Transverse colon (tissue), 4 donors: ENCODE measurements at regions not wholly inside any gene's neighbourhood (a gene's known extent, or its start where the extent isn't known, plus 50 kb on each side); places are given as distances from the start of the nearest gene placed in this dataset.

Source experiments
- DNase-seq: peaks from one replicate; pipeline ENCODE4 v3.0.0-alpha.2; 2019
- H3K27ac ChIP-seq, 4 donors: fragments of 200-600 bp; sonication (generic); 2 replicates each; pipeline ENCODE4 v1.5.1; 2016 to 2018; ENCODE audit warnings: inconsistent platforms in 4 of 4
- H3K27me3 ChIP-seq: fragments of 200-600 bp; sonication (generic); 2 replicates; pipeline ENCODE4 v1.5.1; 2017; ENCODE audit warnings: inconsistent platforms
- H3K36me3 ChIP-seq, 4 donors: fragments of 200-600 bp; sonication (generic); 2 replicates each; pipeline ENCODE4 v1.5.1; 2017 to 2019; ENCODE audit warnings: inconsistent platforms in 4 of 4
- H3K4me1 ChIP-seq, 4 donors: fragments of 200-600 bp; sonication (generic); 2 replicates each; pipeline ENCODE4 v1.5.1; 2017 to 2020; ENCODE audit warnings: inconsistent platforms in 4 of 4
- H3K4me3 ChIP-seq, 4 donors: fragments of 200-600 bp; sonication (generic); 1 replicate in 1 of 4; 2 replicates in 3 of 4; pipeline versions ENCODE4 v1.5.1 to v1.6.1; 2017 to 2019; ENCODE audit warnings: inconsistent platforms in 4 of 4
- H3K9me3 ChIP-seq, 2 donors: fragments of 200-600 bp; sonication (generic); 2 replicates each; pipeline ENCODE4 v1.5.1; 2017 to 2019; ENCODE audit warnings: inconsistent platforms in 2 of 2
- CTCF ChIP-seq, 5 experiments: fragments of 200-600 bp in 3 of 5; fragments of 450-650 bp in 2 of 5; sonication (generic) in 3 of 5; IDR thresholded peaks; 1 replicate in 2 of 5; 2 replicates in 3 of 5; pipeline ENCODE4 v1.5.1; 2016 to 2017; ENCODE audit warnings: antibody characterized with exemption in 5 of 5, inconsistent platforms in 3 of 5, mild to moderate bottlenecking in 2 of 5, moderate library complexity in 1 of 5
- EP300 ChIP-seq: sonication (generic); formaldehyde crosslinking; IDR thresholded peaks from one replicate; pipeline ENCODE4 v1.6.1; 2017; ENCODE audit warnings: antibody characterized with exemption, low read depth
- POLR2A ChIP-seq: fragments of 450-650 bp; IDR thresholded peaks from one replicate; pipeline ENCODE4 v1.6.1; 2016; ENCODE audit warnings: antibody characterized with exemption, mild to moderate bottlenecking, moderate library complexity
- POLR2AphosphoS5 ChIP-seq, 3 donors: sonication (generic); formaldehyde crosslinking; IDR thresholded peaks; one replicate each; pipeline ENCODE4 v1.6.1; 2016; ENCODE audit warnings: antibody characterized with exemption in 3 of 3
- WGBS, 2 donors: methylation state at CpG; one replicate each; pipeline ENCODE4 v1.1.5; 2018; ENCODE audit warnings: low coverage in 1 of 2; 5-methylcytosine and 5-hydroxymethylcytosine counted together
- in situ Hi-C, 4 donors: fragments of 200-750 bp; cut with MboI; loops; one replicate each; pipeline versions ENCODE4 v1.15.0 to v1.15.1; 2017; ENCODE audit warnings: low sequenced_read_pairs in 3 of 4, low pct_ligation_motif_present in 1 of 4, low pct_unique_long_range_greater_than_20kb in 1 of 4
- intact Hi-C: fragments of 100-400 bp; cut with DNase I; formaldehyde crosslinking; loops from one replicate; pipeline ENCODE4 v1.15.1; 2023; ENCODE audit warnings: low total_unique reads

- Histone ChIP-seq H3K4me3 (no peak overlapping the region), H3K4me1 (no peaks in the 10 kb centered on the region), H3K9me3 (no peaks in the 10 kb centered on the region), H3K27me3 (no peaks in the 10 kb centered on the region), H3K27ac (no peak overlapping the region), H3K36me3 (no peaks in the 10 kb centered on the region)
- WGBS, 2 donors, result 81% methylated on average over 9 of the region's 9 CpGs; no CpG with 5 or more reads in 1 of the 2 donors
- intact Hi-C loops (no loop called here), in situ Hi-C loops (no loop called here)
- no peak for DNase-seq
- TF ChIP-seq EP300 (no peak), POLR2A (no peak), POLR2AphosphoS5 (IDR thresholded peaks at IDR 0.05) (no peak), CTCF (IDR thresholded peaks at IDR 0.05) (no peak)
Measured at GRCh38 chr10:71039551-71039950, 151.2 kb upstream of the PCBD1 start.

- WGBS, 2 donors, result 51% methylated on average over 4 of the region's 4 CpGs; no CpG with 5 or more reads in 1 of the 2 donors
- in situ Hi-C loops, result no loop called here
- no peak overlapping the region for H3K4me3 ChIP-seq
Measured at GRCh38 chr10:71040343-71040742, 152.0 kb upstream of the PCBD1 start.

GRCh38 chr10:71040846-71041605, 152.7 kb upstream of the PCBD1 start:
- no peaks in the 10 kb centered on the region for H3K4me1 ChIP-seq
- 75% methylated on average over 20 of the region's 20 CpGs; no CpG with 5 or more reads in 1 of the 2 donors for WGBS, 2 donors
- H3K9me3 ChIP-seq, result no peaks in the 10 kb centered on the region
- no peak overlapping the region for H3K4me3 ChIP-seq
- no peak for TF ChIP-seq CTCF (IDR thresholded peaks at IDR 0.05)
- TF ChIP-seq EP300, result no peak
- TF ChIP-seq POLR2AphosphoS5 (IDR thresholded peaks at IDR 0.05), result no peak
- TF ChIP-seq POLR2A, result no peak
- in situ Hi-C loops, result no loop called here
- no peak for DNase-seq
- H3K27ac ChIP-seq, result no peak overlapping the region
- H3K27me3 ChIP-seq, result no peaks in the 10 kb centered on the region
- H3K36me3 ChIP-seq, result no peaks in the 10 kb centered on the region
- intact Hi-C loops, result no loop called here

More at GRCh38 chr10:71040343-71040742, 152.0 kb upstream of the PCBD1 start:
- DNase-seq, result no peak
- no peak overlapping the region for H3K27ac ChIP-seq
- H3K27me3 ChIP-seq, result no peaks in the 10 kb centered on the region
- H3K9me3 ChIP-seq, result no peaks in the 10 kb centered on the region
- H3K36me3 ChIP-seq, result no peaks in the 10 kb centered on the region
- intact Hi-C loops, result no loop called here
- no peak for TF ChIP-seq POLR2A
- TF ChIP-seq EP300, result no peak
- TF ChIP-seq CTCF (IDR thresholded peaks at IDR 0.05), result no peak
- no peak for TF ChIP-seq POLR2AphosphoS5 (IDR thresholded peaks at IDR 0.05)
- H3K4me1 ChIP-seq, result no peaks in the 10 kb centered on the region

GRCh38 chr10:71042216-71042615, 153.9 kb upstream of the PCBD1 start:
- Histone ChIP-seq H3K4me3 (no peak overlapping the region), H3K9me3 (no peaks in the 10 kb centered on the region), H3K27me3 (no peaks in the 10 kb centered on the region), H3K36me3 (no peaks in the 10 kb centered on the region), H3K27ac (no peak overlapping the region), H3K4me1 (no peaks in the 10 kb centered on the region)
- no peak for DNase-seq
- 46 to 56% methylated on average over 2 to 4 of the region's 4 CpGs for WGBS, 2 donors
- in situ Hi-C loops, result no loop called here
- no peak for TF ChIP-seq CTCF (IDR thresholded peaks at IDR 0.05)
- intact Hi-C loops, result no loop called here
